Adrenal gland (tissue), 9 donors: ENCODE measurements at regions not wholly inside any gene's neighbourhood (a gene's known extent, or its start where the extent isn't known, plus 50 kb on each side); places are given as distances from the start of the nearest gene placed in this dataset.

Experiments used
- DNase-seq, 7 donors: peaks; one replicate each; pipeline ENCODE4 v3.0.0-alpha.2; 2019 to 2020
- H3K27ac ChIP-seq, 5 donors: fragments of 200-600 bp; sonication (generic) in 4 of 5; 1 replicate in 3 of 5; 2 replicates in 2 of 5; pipeline versions ENCODE4 v1.5.1 to v1.8.0; 2016 to 2020; ENCODE audit warnings: mild to moderate bottlenecking in 1 of 5
- H3K27me3 ChIP-seq: fragments of 200-600 bp; 2 replicates; pipeline ENCODE4 v1.8.0; 2021
- H3K36me3 ChIP-seq, 2 donors: fragments of 200-600 bp; replicated peaks in 1 of 2; 1 replicate in 1 of 2; 2 replicates in 1 of 2; pipeline versions ENCODE4 v1.5.1 to v1.8.0; 2018 to 2022
- H3K4me1 ChIP-seq, 2 donors: fragments of 200-600 bp; replicated peaks in 1 of 2; 1 replicate in 1 of 2; 2 replicates in 1 of 2; pipeline versions ENCODE4 v1.5.1 to v1.8.0; 2018 to 2021
- H3K4me3 ChIP-seq, 4 donors: fragments of 200-600 bp; sonication (generic) in 3 of 4; one replicate each; pipeline ENCODE4 v1.5.1; 2016 to 2018
- H3K9me3 ChIP-seq, 3 donors: fragments of 200-600 bp; sonication (generic) in 1 of 3; replicated peaks in 1 of 3; 1 replicate in 2 of 3; 2 replicates in 1 of 3; pipeline versions ENCODE4 v1.5.1 to v1.8.0; 2016 to 2021
- CTCF ChIP-seq, 6 experiments: fragments of 450-650 bp in 4 of 6; fragments of 200-600 bp in 2 of 6; sonication (generic) in 1 of 6; IDR thresholded peaks; 1 replicate in 5 of 6; 2 replicates in 1 of 6; pipeline versions ENCODE4 v1.5.1 to v1.8.0; 2016 to 2021; ENCODE audit warnings: antibody characterized with exemption in 6 of 6, mild to moderate bottlenecking in 2 of 6, moderate library complexity in 1 of 6
- POLR2A ChIP-seq, 2 donors: fragments of 450-650 bp; IDR thresholded peaks; one replicate each; pipeline ENCODE4 v1.6.1; 2017; ENCODE audit warnings: antibody characterized with exemption in 2 of 2, mild to moderate bottlenecking in 2 of 2, moderate library complexity in 1 of 2
- WGBS, 4 donors: extraction: QIAGEN DNeasy Blood & Tissue Kit in 2 of 4; methylation state at CpG; one replicate each; pipeline versions ENCODE4 v1.1.5 to v1.1.7; 2013 to 2017; 5-methylcytosine and 5-hydroxymethylcytosine counted together
- intact Hi-C, 2 donors: fragments of 100-400 bp; cut with DNase I; formaldehyde crosslinking; loops; one replicate each; pipeline versions ENCODE4 v1.14.1 to v1.15.0; 2022 to 2023
- donor health status: healthy with polysubstance abuse.
- donor health status: Bipolar disorder and iron deficiency.
- donor health status: DM: yes; HTN: yes; CAD: no.
- donor health status: DM: no; HTN: no; CAD: no.
- donor health status: DM: no; HTN: no; CAD: no.

- Histone ChIP-seq H3K27ac (no peak overlapping the region), H3K36me3 (no peaks in the 10 kb centered on the region), H3K27me3 (no peaks in the 10 kb centered on the region), H3K4me3 (no peak overlapping the region), H3K9me3 (no peaks in the 10 kb centered on the region), H3K4me1 (no peaks in the 10 kb centered on the region)
- TF ChIP-seq CTCF (IDR thresholded peaks at IDR 0.05) (no peak), POLR2A (IDR thresholded peaks at IDR 0.05) (no peak)
- intact Hi-C loops, result no loop called here
- no peak for DNase-seq
- WGBS, 4 donors, result 81 to 85% (median 82%) methylated on average over 6 of the region's 6 CpGs
These were observed 365.3 kb upstream of the ZFHX3 start for GRCh38 chr16:73413091-73413829.

DNA sequence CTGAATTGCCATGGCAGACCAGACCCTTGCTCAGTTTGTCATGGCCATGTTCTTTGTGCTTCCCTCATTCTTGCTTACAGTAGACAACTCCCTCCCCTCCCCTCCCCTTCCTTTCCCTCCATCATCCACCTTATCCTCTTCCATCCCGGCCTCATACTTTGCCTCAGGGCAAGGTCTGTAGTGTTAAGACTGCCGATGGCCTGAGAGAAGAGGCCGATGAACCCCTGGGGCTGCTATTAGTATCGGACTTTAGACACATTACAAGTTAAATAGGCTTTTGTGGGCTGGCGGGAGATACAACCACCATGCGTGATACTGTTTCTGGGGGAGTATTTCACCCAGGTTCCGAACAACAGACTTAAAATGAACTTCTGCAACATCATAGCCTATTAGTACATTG, 364.5 kb upstream of the ZFHX3 start:
- WGBS, 4 donors, result 90 to 92% (median 91%) methylated on average over 7 of the region's 7 CpGs
- Histone ChIP-seq H3K27ac (no peak overlapping the region), H3K36me3 (no peaks in the 10 kb centered on the region), H3K9me3 (no peaks in the 10 kb centered on the region), H3K4me1 (no peaks in the 10 kb centered on the region), H3K4me3 (no peak overlapping the region), H3K27me3 (no peaks in the 10 kb centered on the region)
- TF ChIP-seq POLR2A (IDR thresholded peaks at IDR 0.05), result no peak
- intact Hi-C loops, result no loop called here
- no peak for DNase-seq

DNA sequence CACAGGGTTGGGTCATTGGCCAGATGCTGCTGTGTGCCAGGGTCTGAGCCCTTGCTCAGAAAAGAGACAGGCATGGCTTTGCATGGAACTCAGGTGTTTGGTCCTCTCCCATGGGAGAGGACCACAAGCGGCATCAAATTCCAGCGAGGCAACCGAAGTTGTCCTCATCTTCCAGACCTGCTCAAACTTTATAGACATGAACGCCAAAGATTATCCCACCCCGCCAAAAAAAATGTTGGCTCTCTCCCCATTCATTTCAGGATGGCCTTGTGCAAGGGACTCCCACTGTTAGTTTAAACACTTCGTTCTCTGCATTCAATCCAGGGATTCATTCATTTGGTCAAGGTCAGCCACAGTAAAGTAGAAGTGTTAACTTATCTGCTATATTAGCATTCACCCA, 360.8 kb upstream of the ZFHX3 start:
- H3K27me3 ChIP-seq, result no peaks in the 10 kb centered on the region
- TF ChIP-seq CTCF (IDR thresholded peaks at IDR 0.05) (no peak), POLR2A (IDR thresholded peaks at IDR 0.05) (no peak)
- H3K27ac ChIP-seq, result no peak overlapping the region
- H3K9me3 ChIP-seq, result no peaks in the 10 kb centered on the region
- WGBS, 4 donors, result 82 to 94% (median 90%) methylated on average over 6 of the region's 6 CpGs
- no peaks in the 10 kb centered on the region for H3K4me1 ChIP-seq
- no peak overlapping the region for H3K4me3 ChIP-seq
- H3K36me3 ChIP-seq, result no peaks in the 10 kb centered on the region
- intact Hi-C loops, result no loop called here
- DNase-seq, result no peak

DNA sequence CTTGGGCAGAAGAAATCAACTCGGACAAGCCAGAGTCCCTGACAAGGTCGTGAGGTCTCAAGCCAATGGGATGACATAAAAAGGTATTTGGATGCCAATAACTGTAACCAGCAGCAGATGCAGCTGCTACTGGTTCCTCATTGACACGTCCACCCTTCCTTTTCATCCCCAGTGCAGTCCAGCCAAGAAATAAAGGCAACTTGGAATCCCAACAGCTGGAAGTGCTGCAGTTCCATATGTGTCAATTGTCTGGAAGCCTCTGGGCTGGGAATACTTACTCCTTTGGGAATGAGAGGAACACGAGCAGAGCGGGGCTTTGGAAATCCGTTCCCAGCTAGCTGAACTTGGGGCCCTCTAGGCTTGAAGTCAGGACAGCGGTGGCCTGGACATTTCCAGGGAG, 360.4 kb upstream of the ZFHX3 start:
- no peaks in the 10 kb centered on the region for H3K36me3 ChIP-seq
- no peak overlapping the region for H3K4me3 ChIP-seq
- intact Hi-C loops, result no loop called here
- no peaks in the 10 kb centered on the region for H3K27me3 ChIP-seq
- H3K9me3 ChIP-seq, result no peaks in the 10 kb centered on the region
- WGBS, 4 donors, result 66 to 85% (median 79%) methylated on average over 7 of the region's 7 CpGs
- no peak for DNase-seq
- TF ChIP-seq CTCF (IDR thresholded peaks at IDR 0.05) (no peak), POLR2A (IDR thresholded peaks at IDR 0.05) (no peak)
- no peaks in the 10 kb centered on the region for H3K4me1 ChIP-seq
- H3K27ac ChIP-seq, result no peak overlapping the region

GRCh38 chr16:73405851-73406250, 357.9 kb upstream of the ZFHX3 start:
- no peak for DNase-seq
- Histone ChIP-seq H3K27me3 (no peaks in the 10 kb centered on the region), H3K4me3 (no peak overlapping the region), H3K4me1 (no peaks in the 10 kb centered on the region), H3K9me3 (no peaks in the 10 kb centered on the region), H3K27ac (no peak overlapping the region), H3K36me3 (no peaks in the 10 kb centered on the region)
- TF ChIP-seq POLR2A (IDR thresholded peaks at IDR 0.05) (no peak), CTCF (IDR thresholded peaks at IDR 0.05) (no peak)
- 88 to 96% (median 90%) methylated on average over 7 to 11 of the region's 11 CpGs for WGBS, 4 donors
- intact Hi-C loops, result no loop called here
